H9 (cell line): ENCODE measurements at regions not wholly inside any gene's neighbourhood (a gene's known extent, or its start where the extent isn't known, plus 50 kb on each side); places are given as distances from the start of the nearest gene placed in this dataset.

ENCODE experiments used
- DNase-seq: peaks from one replicate; pipeline ENCODE4 v3.0.0-alpha.2; 2017
- H2AFZ ChIP-seq: one replicate; pipeline ENCODE4 v1.6.1; 2013; ENCODE audit warnings: mild to moderate bottlenecking, low read length, control low read depth, moderate library complexity
- H2AK5ac ChIP-seq: 2 replicates; pipeline ENCODE4 v1.6.1; 2013; ENCODE audit warnings: low read length, control low read depth, mixed read lengths; ENCODE audit not compliant: insufficient read length
- H2BK120ac ChIP-seq: one replicate; pipeline ENCODE4 v1.6.1; 2013; ENCODE audit warnings: low read depth, mild to moderate bottlenecking, low read length, control low read depth, inconsistent platforms; ENCODE audit not compliant: poor library complexity, severe bottlenecking
- H2BK12ac ChIP-seq: 2 replicates; pipeline ENCODE4 v1.6.1; 2013; ENCODE audit warnings: low read length, control low read depth, mixed read lengths, low read depth; ENCODE audit not compliant: insufficient read length
- H2BK15ac ChIP-seq: 2 replicates; pipeline ENCODE4 v1.6.1; 2013; ENCODE audit warnings: low read depth, low read length, control low read depth
- H2BK20ac ChIP-seq: one replicate; pipeline ENCODE4 v1.6.1; 2013; ENCODE audit warnings: low read depth, mild to moderate bottlenecking, low read length, control low read depth, inconsistent platforms; ENCODE audit not compliant: poor library complexity, severe bottlenecking
- H2BK5ac ChIP-seq: 2 replicates; pipeline ENCODE4 v1.6.1; 2013; ENCODE audit warnings: low read length, control low read depth, mixed read lengths; ENCODE audit not compliant: insufficient read length
- H3K14ac ChIP-seq: 2 replicates; pipeline ENCODE4 v1.6.1; 2013; ENCODE audit warnings: low read length, control low read depth; ENCODE audit not compliant: insufficient read depth
- H3K18ac ChIP-seq: 2 replicates; pipeline ENCODE4 v1.6.1; 2013; ENCODE audit warnings: low read depth, mild to moderate bottlenecking, mixed read lengths, low read length, control low read depth; ENCODE audit not compliant: insufficient read length
- H3K23ac ChIP-seq: 2 replicates; pipeline ENCODE4 v1.6.1; 2013; ENCODE audit warnings: low read length, control low read depth, mixed read lengths, low read depth; ENCODE audit not compliant: insufficient read length
- H3K23me2 ChIP-seq: 2 replicates; pipeline ENCODE4 v1.6.1; 2013; ENCODE audit warnings: low read depth, mild to moderate bottlenecking, mixed read lengths, low read length, control low read depth; ENCODE audit not compliant: insufficient read length, poor library complexity, severe bottlenecking
- H3K27ac ChIP-seq: 2 replicates; pipeline ENCODE4 v1.5.1; 2013; ENCODE audit warnings: low read length, control low read depth, mixed read lengths, low read depth; ENCODE audit not compliant: insufficient read length
- H3K27me3 ChIP-seq: 2 replicates; pipeline ENCODE4 v1.6.1; 2013; ENCODE audit warnings: low read length, control low read depth, inconsistent platforms; ENCODE audit not compliant: insufficient read depth
- H3K4ac ChIP-seq: 2 replicates; pipeline ENCODE4 v1.6.1; 2013; ENCODE audit warnings: low read depth, mild to moderate bottlenecking, control low read depth, inconsistent platforms, low read length, moderate library complexity
- H3K4me1 ChIP-seq: 2 replicates; pipeline ENCODE4 v1.6.1; 2013; ENCODE audit warnings: low read length, control low read depth, inconsistent platforms; ENCODE audit not compliant: insufficient read depth
- H3K4me2 ChIP-seq: 2 replicates; pipeline ENCODE4 v1.6.1; 2013; ENCODE audit warnings: low read length, control low read depth, mixed read lengths; ENCODE audit not compliant: insufficient read length, insufficient read depth
- H3K56ac ChIP-seq: 2 replicates; pipeline ENCODE4 v1.6.1; 2013; ENCODE audit warnings: low read depth, mild to moderate bottlenecking, mixed read lengths, low read length, control low read depth; ENCODE audit not compliant: insufficient read length
- H3K79me1 ChIP-seq: 2 replicates; pipeline ENCODE4 v1.6.1; 2013; ENCODE audit warnings: low read depth, mild to moderate bottlenecking, moderate library complexity, low read length, control low read depth, inconsistent platforms; ENCODE audit not compliant: insufficient read depth, poor library complexity, severe bottlenecking
- H3K79me2 ChIP-seq: 2 replicates; pipeline ENCODE4 v1.6.1; 2013; ENCODE audit warnings: low read length, control low read depth, inconsistent platforms; ENCODE audit not compliant: insufficient read depth
- H3K9ac ChIP-seq: 2 replicates; pipeline ENCODE4 v1.6.1; 2013; ENCODE audit warnings: low read length, control low read depth, mixed read lengths; ENCODE audit not compliant: insufficient read length; ENCODE audit errors: extremely low read depth
- H3K9me3 ChIP-seq: one replicate; pipeline ENCODE4 v1.6.1; 2013; ENCODE audit warnings: low read depth, low read length, inconsistent platforms; ENCODE audit not compliant: control insufficient read depth
- H3T11ph ChIP-seq: one replicate; pipeline ENCODE4 v1.6.1; 2013; ENCODE audit warnings: mild to moderate bottlenecking, low read length, control low read depth, inconsistent platforms
- H4K20me1 ChIP-seq: one replicate; pipeline ENCODE4 v1.6.1; 2013; ENCODE audit not compliant: control insufficient read depth, insufficient read length, insufficient read depth
- H4K5ac ChIP-seq: 2 replicates; pipeline ENCODE4 v1.6.1; 2013; ENCODE audit warnings: low read depth, mild to moderate bottlenecking, mixed read lengths, low read length, control low read depth; ENCODE audit not compliant: insufficient read length
- H4K8ac ChIP-seq: replicated peaks from 2 replicates; pipeline ENCODE4 v1.6.1; 2013; ENCODE audit warnings: low read length, control low read depth, mixed read lengths, low read depth; ENCODE audit not compliant: insufficient read length
- H4K91ac ChIP-seq: 2 replicates; pipeline ENCODE4 v1.6.1; 2013; ENCODE audit warnings: low read depth, mild to moderate bottlenecking, moderate library complexity, mixed read lengths, low read length, control low read depth; ENCODE audit not compliant: insufficient read length
- H3K27ac Mint-ChIP-seq, 3 experiments: 2 replicates in 2 of 3; 3 replicates in 1 of 3; pipeline ENCODE4 v1.8.0; 2020 to 2021; ENCODE audit warnings: mixed read lengths in 3 of 3, mild to moderate bottlenecking in 1 of 3, moderate library complexity in 1 of 3
- H3K27me3 Mint-ChIP-seq: 2 replicates; pipeline ENCODE4 v1.8.0; 2021; ENCODE audit warnings: low read depth, mild to moderate bottlenecking, moderate library complexity, mixed read lengths
- H3K36me3 Mint-ChIP-seq, 3 experiments: 2 replicates in 2 of 3; 3 replicates in 1 of 3; pipeline ENCODE4 v1.8.0; 2020 to 2021; ENCODE audit warnings: low read depth in 3 of 3, mixed read lengths in 3 of 3; ENCODE audit not compliant: insufficient read depth in 1 of 3
- H3K4me1 Mint-ChIP-seq, 2 experiments: 2 replicates each; pipeline ENCODE4 v1.8.0; 2020; ENCODE audit warnings: mixed read lengths in 2 of 2
- H3K4me3 Mint-ChIP-seq, 2 experiments: 2 replicates in 1 of 2; 3 replicates in 1 of 2; pipeline ENCODE4 v1.8.0; 2020 to 2021; ENCODE audit warnings: mild to moderate bottlenecking in 2 of 2, mixed read lengths in 2 of 2, moderate library complexity in 1 of 2
- H3K9me3 Mint-ChIP-seq, 2 experiments: 2 replicates in 1 of 2; 3 replicates in 1 of 2; pipeline ENCODE4 v1.8.0; 2020; ENCODE audit warnings: mild to moderate bottlenecking in 2 of 2, mixed read lengths in 2 of 2, moderate library complexity in 1 of 2
- CTCF ChIP-seq: fragments of 200-600 bp; sonication (generic); conservative IDR thresholded peaks from 3 replicates; pipeline ENCODE4 v1.8.0; 2021; ENCODE audit warnings: antibody characterized with exemption, mild to moderate bottlenecking
- WGBS: extraction: QIAGEN DNeasy Blood & Tissue Kit; methylation state at CpG from one replicate; pipeline ENCODE4 v1.1.7; 2013; ENCODE audit warnings: missing lambda C conversion rate, low lambda C conversion rate, mixed read lengths; ENCODE audit not compliant: insufficient read length; ENCODE audit errors: extremely low coverage; 5-methylcytosine and 5-hydroxymethylcytosine counted together

GRCh38 chr9:101915482-101915881 is 177.0 kb upstream of the GRIN3A start:
- H3K36me3 Mint-ChIP-seq = no peaks in the 10 kb centered on the region
- H3K9me3 Mint-ChIP-seq = no peaks in the 10 kb centered on the region

More at GRCh38 chr9:101915482-101915881, 177.0 kb upstream of the GRIN3A start:
- H3K4me1 ChIP-seq = no peaks in the 10 kb centered on the region
- H3K27ac ChIP-seq = no peak overlapping the region
- no peaks in the 10 kb centered on the region for H3K79me2 ChIP-seq
- WGBS = no CpG with 5 or more reads among the region's 1 CpG
- H4K5ac ChIP-seq = no peak overlapping the region
- H3K79me1 ChIP-seq = no peaks in the 10 kb centered on the region
- H3K14ac ChIP-seq = no peak overlapping the region
- H3K9ac ChIP-seq = no peak overlapping the region
- H3K4ac ChIP-seq = no peak overlapping the region
- TF ChIP-seq CTCF = no peak
- no peak overlapping the region for H2AK5ac ChIP-seq
- no peak overlapping the region for H4K8ac ChIP-seq
- H3K56ac ChIP-seq = no peak overlapping the region
- H3K27me3 ChIP-seq = no peaks in the 10 kb centered on the region
- no peak overlapping the region for H2BK12ac ChIP-seq
- H3K18ac ChIP-seq = no peak overlapping the region
- H3K23ac ChIP-seq = no peak overlapping the region
- no peaks in the 10 kb centered on the region for H4K20me1 ChIP-seq
- no peak overlapping the region for H2AFZ ChIP-seq
- H2BK120ac ChIP-seq = no peak overlapping the region
- no peaks in the 10 kb centered on the region for H3K23me2 ChIP-seq
- DNase-seq = no peak
- H2BK20ac ChIP-seq = no peak overlapping the region
- Mint-ChIP-seq H3K4me1 (no peaks in the 10 kb centered on the region), H3K27me3 (no peaks in the 10 kb centered on the region; the same call in 1 of the 2 replicates), H3K4me3 (no peak overlapping the region), H3K27ac (no peak overlapping the region)
- H3K9me3 ChIP-seq = no peaks in the 10 kb centered on the region
- H2BK15ac ChIP-seq = no peak overlapping the region
- no peak overlapping the region for H2BK5ac ChIP-seq
- no peak overlapping the region for H3K4me2 ChIP-seq
- no peak overlapping the region for H4K91ac ChIP-seq
- no peak overlapping the region for H3T11ph ChIP-seq
